Lung (tissue), 11 donors: ENCODE measurements at regions not wholly inside any gene's neighbourhood (a gene's known extent, or its start where the extent isn't known, plus 50 kb on each side); places are given as distances from the start of the nearest gene placed in this dataset.

Experiments used
- ATAC-seq: fragments of 200-7000 bp; cut with Tn5 transposase; one replicate; pipeline ENCODE4 v1.9.1; 2020; ENCODE audit warnings: moderate number of reproducible peaks; ENCODE audit not compliant: insufficient read depth, low FRiP score
- DNase-seq, 3 donors: peaks; one replicate each; pipeline ENCODE4 v3.0.0-alpha.2; 2013 to 2017
- H3K27ac ChIP-seq, 2 donors: one replicate each; pipeline ENCODE4 v1.5.1; 2013; ENCODE audit warnings: mild to moderate bottlenecking in 2 of 2, moderate library complexity in 2 of 2, control low read depth in 1 of 2, inconsistent platforms in 1 of 2, low read depth in 1 of 2, low read length in 1 of 2
- H3K27me3 ChIP-seq, 3 donors: one replicate each; pipeline ENCODE4 v1.5.1; 2013; ENCODE audit warnings: low read length in 2 of 3; ENCODE audit not compliant: control insufficient read depth in 3 of 3, insufficient read depth in 3 of 3
- H3K36me3 ChIP-seq, 4 donors: one replicate each; pipeline ENCODE4 v1.5.1; 2013; ENCODE audit warnings: low read length in 4 of 4, mild to moderate bottlenecking in 1 of 4, moderate library complexity in 1 of 4; ENCODE audit not compliant: control insufficient read depth in 4 of 4, insufficient read depth in 4 of 4
- H3K4me1 ChIP-seq, 5 donors: one replicate each; pipeline ENCODE4 v1.5.1; 2013; ENCODE audit warnings: low read length in 5 of 5, mild to moderate bottlenecking in 2 of 5, moderate library complexity in 1 of 5; ENCODE audit not compliant: control insufficient read depth in 5 of 5, insufficient read depth in 5 of 5
- H3K4me3 ChIP-seq: one replicate; pipeline ENCODE4 v1.5.1; 2013; ENCODE audit warnings: mild to moderate bottlenecking, control low read depth, moderate library complexity
- H3K9ac ChIP-seq, 2 donors: one replicate each; pipeline ENCODE4 v1.5.1; 2013; ENCODE audit warnings: low read length in 2 of 2, control low read depth in 1 of 2; ENCODE audit not compliant: insufficient read depth in 1 of 2
- H3K9me3 ChIP-seq, 4 donors: one replicate each; pipeline ENCODE4 v1.5.1; 2013; ENCODE audit warnings: low read length in 3 of 4, mild to moderate bottlenecking in 1 of 4, moderate library complexity in 1 of 4; ENCODE audit not compliant: control insufficient read depth in 4 of 4, insufficient read depth in 3 of 4
- WGBS, 2 donors: extraction: QIAGEN DNeasy Blood & Tissue Kit; methylation state at CpG; one replicate each; pipeline ENCODE4 v1.1.7; 2013; 5-methylcytosine and 5-hydroxymethylcytosine counted together
- TF ChIP-seq, protein P1 (sequence below): IDR thresholded peaks from 2 replicates; pipeline ENCODE4 v1.5.1; 2012; ENCODE audit warnings: mild to moderate bottlenecking; ENCODE audit errors: control extremely low read depth, extremely low read depth
- donor health status: control.
- donor health status: control.
- donor health status: Bipolar disorder and iron deficiency.
- donor health status: healthy.
- donor health status: DM: yes; HTN: yes; CAD: no.

DNA sequence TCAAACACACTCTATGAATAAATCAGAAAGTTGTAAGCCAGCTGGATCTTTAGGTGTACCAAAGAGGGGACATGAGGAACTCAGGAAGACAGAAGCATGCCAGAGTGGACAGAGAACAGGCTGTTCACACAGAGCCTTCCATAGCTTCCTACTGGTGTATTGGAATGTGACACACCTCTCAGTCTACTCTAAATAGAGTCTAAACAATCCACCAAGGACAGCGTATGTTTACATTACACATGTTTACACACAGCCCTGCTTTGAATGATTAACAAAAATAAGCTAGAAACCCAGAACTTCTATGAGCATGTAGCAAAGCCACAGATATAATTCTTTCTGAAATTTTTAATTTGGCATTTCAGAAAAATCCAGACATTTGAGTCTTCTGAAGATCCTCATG is 1279.0 kb upstream of the CDH8 start:
- Histone ChIP-seq H3K4me1 (peaks cover 0 to 5% (median 0%) of the 10 kb centered on the region in 5 donors), H3K27ac (no peak overlapping the region), H3K36me3 (no peaks in the 10 kb centered on the region), H3K9ac (no peak overlapping the region), H3K27me3 (no peaks in the 10 kb centered on the region), H3K4me3 (no peak overlapping the region), H3K9me3 (no peaks in the 10 kb centered on the region)
- no peak for DNase-seq
- TF ChIP-seq, protein P1, sequence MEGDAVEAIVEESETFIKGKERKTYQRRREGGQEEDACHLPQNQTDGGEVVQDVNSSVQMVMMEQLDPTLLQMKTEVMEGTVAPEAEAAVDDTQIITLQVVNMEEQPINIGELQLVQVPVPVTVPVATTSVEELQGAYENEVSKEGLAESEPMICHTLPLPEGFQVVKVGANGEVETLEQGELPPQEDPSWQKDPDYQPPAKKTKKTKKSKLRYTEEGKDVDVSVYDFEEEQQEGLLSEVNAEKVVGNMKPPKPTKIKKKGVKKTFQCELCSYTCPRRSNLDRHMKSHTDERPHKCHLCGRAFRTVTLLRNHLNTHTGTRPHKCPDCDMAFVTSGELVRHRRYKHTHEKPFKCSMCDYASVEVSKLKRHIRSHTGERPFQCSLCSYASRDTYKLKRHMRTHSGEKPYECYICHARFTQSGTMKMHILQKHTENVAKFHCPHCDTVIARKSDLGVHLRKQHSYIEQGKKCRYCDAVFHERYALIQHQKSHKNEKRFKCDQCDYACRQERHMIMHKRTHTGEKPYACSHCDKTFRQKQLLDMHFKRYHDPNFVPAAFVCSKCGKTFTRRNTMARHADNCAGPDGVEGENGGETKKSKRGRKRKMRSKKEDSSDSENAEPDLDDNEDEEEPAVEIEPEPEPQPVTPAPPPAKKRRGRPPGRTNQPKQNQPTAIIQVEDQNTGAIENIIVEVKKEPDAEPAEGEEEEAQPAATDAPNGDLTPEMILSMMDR: no peak
- WGBS, 2 donors: 54 to 62% methylated on average over 1 of the region's 1 CpG
- ATAC-seq: no peak

DNA sequence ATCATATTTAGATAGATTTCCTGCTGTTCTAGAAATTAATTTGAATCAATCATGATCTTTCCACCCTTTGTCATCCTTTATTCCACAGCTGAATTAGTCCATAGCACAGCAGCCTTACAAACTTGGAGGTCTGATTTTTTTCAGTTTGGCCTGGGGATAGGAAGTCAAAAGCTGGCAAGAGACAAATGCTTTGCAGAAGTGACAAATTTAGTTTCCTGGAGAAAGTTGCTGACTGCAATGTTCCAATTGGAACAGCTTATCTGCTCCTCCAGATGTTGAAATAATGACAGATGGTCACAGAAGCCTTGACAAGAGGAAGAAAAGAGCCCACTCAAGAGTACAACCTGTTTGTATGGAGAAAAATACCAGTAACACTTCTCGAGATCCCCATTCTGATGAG is 1276.1 kb upstream of the CDH8 start:
- Histone ChIP-seq H3K9ac (no peak overlapping the region), H3K4me3 (no peak overlapping the region), H3K4me1 (peaks cover 0 to 5% (median 0%) of the 10 kb centered on the region in 5 donors), H3K27me3 (no peaks in the 10 kb centered on the region), H3K36me3 (no peaks in the 10 kb centered on the region), H3K9me3 (no peaks in the 10 kb centered on the region), H3K27ac (no peak overlapping the region)
- 0 to 15% methylated on average over 1 of the region's 1 CpG for WGBS, 2 donors
- TF ChIP-seq, protein P1: no peak
- ATAC-seq (no peak), DNase-seq (peak in 2 of 3 donors; percentile 36 to 44)

- DNase-seq: no peak
- no peak overlapping the region for H3K27ac ChIP-seq
- no peaks in the 10 kb centered on the region for H3K36me3 ChIP-seq
- H3K9ac ChIP-seq: no peak overlapping the region
- WGBS, 2 donors: 59 to 65% methylated on average over 3 of the region's 3 CpGs
- H3K4me3 ChIP-seq: no peak overlapping the region
- H3K4me1 ChIP-seq: peaks cover 0 to 5% (median 0%) of the 10 kb centered on the region in 5 donors
- no peak for ATAC-seq
- H3K27me3 ChIP-seq: no peaks in the 10 kb centered on the region
- TF ChIP-seq, protein P1: no peak
- H3K9me3 ChIP-seq: no peaks in the 10 kb centered on the region
Measured at GRCh38 chr16:63311313-63311712, 1275.1 kb upstream of the CDH8 start.

DNA sequence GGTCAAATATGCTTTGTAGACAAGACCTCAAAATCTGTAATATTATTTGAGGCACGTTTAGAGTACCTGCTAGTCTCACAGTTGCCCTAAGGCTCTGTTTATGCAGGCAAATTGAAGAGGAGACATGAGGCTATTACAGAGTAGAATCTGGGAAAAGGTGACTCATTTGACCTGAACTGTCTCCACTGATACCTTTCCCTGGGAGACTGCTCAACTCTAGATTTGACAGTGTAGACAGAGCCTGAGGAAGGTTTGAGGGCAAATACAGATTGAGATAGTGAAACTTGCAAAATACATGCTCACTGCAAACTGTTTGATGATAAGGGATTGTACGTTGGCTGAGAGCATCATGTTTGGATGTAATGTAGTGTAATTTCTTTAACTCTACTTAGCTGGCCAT is 1266.6 kb upstream of the CDH8 start:
- Histone ChIP-seq H3K27me3 (no peaks in the 10 kb centered on the region), H3K36me3 (no peaks in the 10 kb centered on the region), H3K9ac (no peak overlapping the region), H3K4me3 (no peak overlapping the region), H3K27ac (no peak overlapping the region), H3K4me1 (peaks cover 0 to 3% (median 0%) of the 10 kb centered on the region in 5 donors), H3K9me3 (no peaks in the 10 kb centered on the region)
- TF ChIP-seq, protein P1: no peak
- ATAC-seq (no peak), DNase-seq (no peak)
- 64 to 84% methylated on average over 2 of the region's 2 CpGs for WGBS, 2 donors
